Astrocyte (in vitro differentiated cells and primary cell): ENCODE measurements at regions not wholly inside any gene's neighbourhood (a gene's known extent, or its start where the extent isn't known, plus 50 kb on each side); places are given as distances from the start of the nearest gene placed in this dataset.
A peak's percentile ranks its signal among the peaks of the same experiment; 100 is the strongest.

Experiments
- DNase-seq: peaks from one replicate; pipeline ENCODE4 v3.0.0-alpha.2; 2010; ENCODE audit warnings: low read depth
- FAIRE-seq: peaks from 2 replicates; lab custom pipeline; 2011; peaks lifted over from hg19 to GRCh38; lab: Jason Lieb, UNC
- H2AFZ ChIP-seq: 2 replicates; pipeline ENCODE4 v1.6.0; 2012; ENCODE audit warnings: low read depth, low read length, inconsistent platforms
- H3K27ac ChIP-seq: 2 replicates; pipeline ENCODE4 v1.5.1; 2011; ENCODE audit warnings: low read depth, low read length, inconsistent platforms
- H3K27me3 ChIP-seq: 2 replicates; pipeline ENCODE4 v1.6.0; 2011; ENCODE audit warnings: low read length, inconsistent platforms; ENCODE audit not compliant: insufficient read depth
- H3K36me3 ChIP-seq: 2 replicates; pipeline ENCODE4 v1.5.1; 2011; ENCODE audit warnings: low read length, inconsistent platforms; ENCODE audit not compliant: insufficient read depth
- H3K4me1 ChIP-seq: 2 replicates; pipeline ENCODE4 v1.5.1; 2011; ENCODE audit warnings: low read length, inconsistent platforms; ENCODE audit not compliant: insufficient read depth
- H3K4me2 ChIP-seq: 2 replicates; pipeline ENCODE4 v1.6.0; 2012; ENCODE audit warnings: low read length, inconsistent platforms
- H3K4me3 ChIP-seq: 2 replicates; pipeline ENCODE4 v1.5.1; 2011; ENCODE audit warnings: low read depth, mild to moderate bottlenecking, low read length, inconsistent platforms; ENCODE audit not compliant: insufficient read depth
- H3K79me2 ChIP-seq: 2 replicates; pipeline ENCODE4 v1.6.0; 2012; ENCODE audit warnings: mild to moderate bottlenecking, low read length, inconsistent platforms; ENCODE audit not compliant: insufficient read depth
- H3K9ac ChIP-seq: 2 replicates; pipeline ENCODE4 v1.6.0; 2012; ENCODE audit warnings: mild to moderate bottlenecking, low read length, inconsistent platforms
- H3K9me3 ChIP-seq: 2 replicates; pipeline ENCODE4 v1.5.1; 2012; ENCODE audit warnings: low read depth, mild to moderate bottlenecking, low read length, inconsistent platforms; ENCODE audit not compliant: insufficient read depth
- H4K20me1 ChIP-seq: 2 replicates; pipeline ENCODE4 v1.6.0; 2012; ENCODE audit warnings: low read length, inconsistent platforms; ENCODE audit not compliant: insufficient read depth
- H3K27ac Mint-ChIP-seq: one replicate; pipeline ENCODE4 v1.8.0; 2021; ENCODE audit warnings: mild to moderate bottlenecking, mixed read lengths; ENCODE audit not compliant: unreplicated experiment
- H3K27me3 Mint-ChIP-seq: one replicate; pipeline ENCODE4 v1.8.0; 2021; ENCODE audit warnings: low read depth, mixed read lengths; ENCODE audit not compliant: unreplicated experiment
- H3K36me3 Mint-ChIP-seq: one replicate; pipeline ENCODE4 v1.8.0; 2021; ENCODE audit warnings: low read depth, mixed read lengths; ENCODE audit not compliant: unreplicated experiment
- H3K4me1 Mint-ChIP-seq: one replicate; pipeline ENCODE4 v1.8.0; 2021; ENCODE audit warnings: low read depth, mixed read lengths; ENCODE audit not compliant: unreplicated experiment
- H3K4me3 Mint-ChIP-seq: one replicate; pipeline ENCODE4 v1.8.0; 2021; ENCODE audit warnings: mild to moderate bottlenecking, moderate library complexity, mixed read lengths; ENCODE audit not compliant: unreplicated experiment
- H3K9me3 Mint-ChIP-seq: one replicate; pipeline ENCODE4 v1.8.0; 2021; ENCODE audit warnings: mild to moderate bottlenecking, mixed read lengths; ENCODE audit not compliant: unreplicated experiment
- EZH2 ChIP-seq: IDR thresholded peaks from 2 replicates; pipeline ENCODE4 v1.6.1; 2012; ENCODE audit warnings: mild to moderate bottlenecking, low read length, inconsistent platforms; ENCODE audit not compliant: insufficient read depth
- TF ChIP-seq, protein P1 (sequence below): IDR thresholded peaks from 2 replicates; pipeline ENCODE4 v1.5.1; 2011; ENCODE audit warnings: low read depth, mild to moderate bottlenecking, inconsistent platforms, low read length, moderate library complexity; ENCODE audit not compliant: insufficient read depth

DNA sequence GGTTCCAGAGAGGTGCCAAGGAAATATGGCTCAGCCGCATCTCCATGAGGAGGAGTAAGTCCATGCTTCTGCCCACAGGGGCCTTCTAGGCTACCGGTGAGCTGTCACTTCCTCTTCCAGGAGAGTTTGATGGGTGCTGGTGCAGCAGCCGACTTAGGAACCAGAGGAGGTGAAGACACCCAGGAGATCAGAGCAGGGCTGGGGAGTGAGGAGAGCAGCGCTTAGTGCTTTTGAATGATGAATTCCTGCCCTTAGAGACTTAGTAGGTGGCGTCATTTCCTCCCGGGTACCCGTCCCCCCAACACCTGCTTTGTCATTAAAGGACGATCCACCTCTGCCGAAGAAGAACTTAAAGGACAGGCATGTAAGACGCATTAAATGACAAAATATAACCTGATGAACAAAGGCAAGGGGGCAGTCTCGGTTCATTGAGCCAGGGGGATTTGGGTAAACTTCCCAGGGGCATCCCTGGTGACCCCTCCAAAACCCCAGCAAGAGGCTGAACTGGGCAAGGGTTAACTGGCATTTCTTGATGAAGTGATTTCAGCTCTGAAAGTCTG, 67.6 kb downstream of the HES1 start:
- H2AFZ ChIP-seq: peak overlapping the region; percentile 72
- Mint-ChIP-seq H3K27ac (no peak overlapping the region), H3K36me3 (no peaks in the 10 kb centered on the region), H3K4me3 (peak overlapping the region; percentile 72), H3K27me3 (peaks cover 69% of the 10 kb centered on the region), H3K4me1 (no peaks in the 10 kb centered on the region), H3K9me3 (peaks cover under 1% of the 10 kb centered on the region)
- no peak overlapping the region for H3K9ac ChIP-seq
- FAIRE-seq: no peak
- DNase-seq: no peak
- H3K4me2 ChIP-seq: peak overlapping the region; percentile 80
- H3K79me2 ChIP-seq: no peaks in the 10 kb centered on the region
- no peaks in the 10 kb centered on the region for H3K9me3 ChIP-seq
- H3K27me3 ChIP-seq: peaks cover 40% of the 10 kb centered on the region
- no peak overlapping the region for H3K27ac ChIP-seq
- no peak for TF ChIP-seq EZH2
- TF ChIP-seq, protein P1, sequence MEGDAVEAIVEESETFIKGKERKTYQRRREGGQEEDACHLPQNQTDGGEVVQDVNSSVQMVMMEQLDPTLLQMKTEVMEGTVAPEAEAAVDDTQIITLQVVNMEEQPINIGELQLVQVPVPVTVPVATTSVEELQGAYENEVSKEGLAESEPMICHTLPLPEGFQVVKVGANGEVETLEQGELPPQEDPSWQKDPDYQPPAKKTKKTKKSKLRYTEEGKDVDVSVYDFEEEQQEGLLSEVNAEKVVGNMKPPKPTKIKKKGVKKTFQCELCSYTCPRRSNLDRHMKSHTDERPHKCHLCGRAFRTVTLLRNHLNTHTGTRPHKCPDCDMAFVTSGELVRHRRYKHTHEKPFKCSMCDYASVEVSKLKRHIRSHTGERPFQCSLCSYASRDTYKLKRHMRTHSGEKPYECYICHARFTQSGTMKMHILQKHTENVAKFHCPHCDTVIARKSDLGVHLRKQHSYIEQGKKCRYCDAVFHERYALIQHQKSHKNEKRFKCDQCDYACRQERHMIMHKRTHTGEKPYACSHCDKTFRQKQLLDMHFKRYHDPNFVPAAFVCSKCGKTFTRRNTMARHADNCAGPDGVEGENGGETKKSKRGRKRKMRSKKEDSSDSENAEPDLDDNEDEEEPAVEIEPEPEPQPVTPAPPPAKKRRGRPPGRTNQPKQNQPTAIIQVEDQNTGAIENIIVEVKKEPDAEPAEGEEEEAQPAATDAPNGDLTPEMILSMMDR: no peak
- no peaks in the 10 kb centered on the region for H4K20me1 ChIP-seq
- H3K4me1 ChIP-seq: no peaks in the 10 kb centered on the region
- H3K36me3 ChIP-seq: no peaks in the 10 kb centered on the region
- H3K4me3 ChIP-seq: peak overlapping the region; percentile 37

DNA sequence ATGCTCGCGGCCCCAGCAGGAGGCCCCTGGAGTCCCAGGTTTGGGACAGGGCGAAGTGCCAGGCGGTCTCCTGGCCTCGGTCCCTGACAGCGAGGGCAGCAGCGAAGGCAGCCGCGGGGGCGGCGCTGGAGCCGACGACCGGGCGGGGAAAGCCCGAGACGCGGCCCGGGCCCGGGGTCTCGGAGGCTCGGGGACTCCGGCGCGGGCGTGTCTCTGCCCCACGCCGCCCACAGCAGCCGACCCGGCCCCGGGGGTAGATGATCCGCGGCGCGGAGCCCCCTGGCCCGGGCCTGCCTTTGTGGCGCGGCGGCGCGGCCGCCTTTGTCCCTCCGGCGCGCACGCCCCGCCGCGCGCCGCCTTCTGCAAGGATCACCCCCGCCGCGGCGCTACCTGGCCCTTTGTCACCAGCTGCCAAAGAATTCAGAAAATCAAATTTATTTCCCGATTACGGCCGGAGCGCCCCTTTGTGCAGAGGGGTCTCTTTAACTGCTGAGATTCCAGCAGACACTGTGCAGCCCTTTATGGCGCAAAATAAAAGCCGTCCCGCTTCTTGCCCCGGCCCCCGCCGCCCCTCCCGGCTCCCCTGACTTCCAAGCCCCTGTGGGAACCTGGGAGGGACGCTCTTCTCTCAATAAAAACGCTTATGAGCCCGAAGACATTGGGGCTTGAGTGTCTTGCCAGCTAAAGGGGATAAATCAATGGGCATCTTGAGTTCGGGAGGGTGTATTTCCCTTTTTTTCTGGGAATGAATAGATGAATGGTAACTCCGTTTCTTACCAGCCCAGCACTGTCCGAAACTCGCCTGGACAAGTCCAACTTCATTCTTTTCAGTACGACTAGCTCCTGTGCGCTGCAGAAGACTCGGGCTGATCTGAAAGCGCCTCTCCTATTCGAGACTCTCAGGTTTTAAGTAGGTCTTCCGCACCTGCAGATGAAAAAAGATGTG, 68.4 kb downstream of the HES1 start:
- Mint-ChIP-seq H3K27me3 (peaks cover 66% of the 10 kb centered on the region), H3K4me3 (peak overlapping the region; percentile 72), H3K27ac (peak overlapping the region; percentile 60), H3K36me3 (no peaks in the 10 kb centered on the region), H3K4me1 (no peaks in the 10 kb centered on the region), H3K9me3 (no peaks in the 10 kb centered on the region)
- Histone ChIP-seq H3K9me3 (no peaks in the 10 kb centered on the region), H3K27me3 (peaks cover 35% of the 10 kb centered on the region), H3K27ac (no peak overlapping the region), H3K36me3 (no peaks in the 10 kb centered on the region), H3K9ac (no peak overlapping the region), H4K20me1 (no peaks in the 10 kb centered on the region), H3K4me2 (peak overlapping the region; percentile 80), H3K4me3 (peak overlapping the region; percentile 37), H3K79me2 (no peaks in the 10 kb centered on the region), H3K4me1 (no peaks in the 10 kb centered on the region), H2AFZ (peak overlapping the region; percentile 72)
- DNase-seq: no peak
- TF ChIP-seq, protein P1: no peak
- TF ChIP-seq EZH2: peak; percentile 84
- no peak for FAIRE-seq

DNA sequence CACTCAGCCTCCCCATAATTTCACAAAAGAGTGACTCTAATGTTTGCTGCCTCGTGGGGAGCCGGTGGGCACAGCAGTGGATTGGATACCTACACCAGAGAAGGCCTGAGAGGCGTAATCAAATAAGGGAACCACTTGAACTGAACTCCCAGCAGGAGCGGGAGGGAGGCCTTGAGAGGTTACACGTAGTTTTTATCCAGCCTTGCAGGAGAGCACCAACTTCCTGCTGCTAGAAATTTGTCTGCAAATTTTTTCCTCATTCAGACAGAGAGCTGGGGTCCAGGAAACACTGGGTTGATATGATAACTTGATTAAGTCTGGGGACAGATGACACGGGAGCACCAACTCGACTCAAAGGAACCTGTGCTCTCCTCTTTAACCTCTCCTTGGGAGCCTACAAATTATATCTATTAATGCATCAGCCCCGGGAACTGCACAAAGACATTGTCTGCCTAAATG, 69.8 kb downstream of the HES1 start:
- DNase-seq (peak; percentile 24), FAIRE-seq (no peak)
- Mint-ChIP-seq H3K4me1 (no peaks in the 10 kb centered on the region), H3K4me3 (no peak overlapping the region), H3K27me3 (peaks cover 59% of the 10 kb centered on the region), H3K9me3 (no peaks in the 10 kb centered on the region), H3K36me3 (no peaks in the 10 kb centered on the region), H3K27ac (no peak overlapping the region)
- peak overlapping the region; percentile 24 for H2AFZ ChIP-seq
- no peak overlapping the region for H3K4me3 ChIP-seq
- H3K27ac ChIP-seq: no peak overlapping the region
- H3K27me3 ChIP-seq: peaks cover 23% of the 10 kb centered on the region
- no peaks in the 10 kb centered on the region for H3K9me3 ChIP-seq
- H3K4me2 ChIP-seq: no peak overlapping the region
- TF ChIP-seq, protein P1: no peak
- no peak for TF ChIP-seq EZH2
- H3K36me3 ChIP-seq: no peaks in the 10 kb centered on the region
- no peaks in the 10 kb centered on the region for H3K4me1 ChIP-seq
- no peak overlapping the region for H3K9ac ChIP-seq
- no peaks in the 10 kb centered on the region for H3K79me2 ChIP-seq
- no peaks in the 10 kb centered on the region for H4K20me1 ChIP-seq
